ENCODE measurements at regions not wholly inside any gene's neighbourhood (a gene's known extent, or its start where the extent isn't known, plus 50 kb on each side); places are given as distances from the start of the nearest gene placed in this dataset.

DNA sequence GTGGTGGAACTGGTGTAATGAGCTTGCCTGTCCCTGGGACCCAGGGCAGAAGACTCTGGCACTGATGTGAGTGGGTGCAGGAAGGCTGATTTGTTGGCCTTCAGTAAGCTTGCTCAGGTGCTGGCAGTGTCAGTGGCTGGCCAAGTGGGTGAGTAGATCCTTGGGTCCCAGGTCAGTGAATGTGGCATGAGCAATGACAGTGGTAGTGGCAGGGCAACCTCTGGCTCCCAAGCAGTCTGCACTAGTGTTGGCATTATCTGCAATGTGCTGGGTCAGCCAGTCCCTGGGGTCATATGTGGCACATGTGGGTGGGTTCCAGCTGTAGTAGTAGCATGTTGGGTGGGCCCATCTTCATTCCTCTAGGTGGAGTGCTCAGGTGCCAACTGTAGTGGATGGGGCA is 640.9 kb upstream of the GRM3 start:
- TF ChIP-seq, protein P1, sequence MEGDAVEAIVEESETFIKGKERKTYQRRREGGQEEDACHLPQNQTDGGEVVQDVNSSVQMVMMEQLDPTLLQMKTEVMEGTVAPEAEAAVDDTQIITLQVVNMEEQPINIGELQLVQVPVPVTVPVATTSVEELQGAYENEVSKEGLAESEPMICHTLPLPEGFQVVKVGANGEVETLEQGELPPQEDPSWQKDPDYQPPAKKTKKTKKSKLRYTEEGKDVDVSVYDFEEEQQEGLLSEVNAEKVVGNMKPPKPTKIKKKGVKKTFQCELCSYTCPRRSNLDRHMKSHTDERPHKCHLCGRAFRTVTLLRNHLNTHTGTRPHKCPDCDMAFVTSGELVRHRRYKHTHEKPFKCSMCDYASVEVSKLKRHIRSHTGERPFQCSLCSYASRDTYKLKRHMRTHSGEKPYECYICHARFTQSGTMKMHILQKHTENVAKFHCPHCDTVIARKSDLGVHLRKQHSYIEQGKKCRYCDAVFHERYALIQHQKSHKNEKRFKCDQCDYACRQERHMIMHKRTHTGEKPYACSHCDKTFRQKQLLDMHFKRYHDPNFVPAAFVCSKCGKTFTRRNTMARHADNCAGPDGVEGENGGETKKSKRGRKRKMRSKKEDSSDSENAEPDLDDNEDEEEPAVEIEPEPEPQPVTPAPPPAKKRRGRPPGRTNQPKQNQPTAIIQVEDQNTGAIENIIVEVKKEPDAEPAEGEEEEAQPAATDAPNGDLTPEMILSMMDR (IDR thresholded peaks at IDR 0.05) = no peak
- ATAC-seq (ENCODE audit: low FRiP score) = no peak
- DNase-seq (ENCODE audit: low spot score) = no peak

DNA sequence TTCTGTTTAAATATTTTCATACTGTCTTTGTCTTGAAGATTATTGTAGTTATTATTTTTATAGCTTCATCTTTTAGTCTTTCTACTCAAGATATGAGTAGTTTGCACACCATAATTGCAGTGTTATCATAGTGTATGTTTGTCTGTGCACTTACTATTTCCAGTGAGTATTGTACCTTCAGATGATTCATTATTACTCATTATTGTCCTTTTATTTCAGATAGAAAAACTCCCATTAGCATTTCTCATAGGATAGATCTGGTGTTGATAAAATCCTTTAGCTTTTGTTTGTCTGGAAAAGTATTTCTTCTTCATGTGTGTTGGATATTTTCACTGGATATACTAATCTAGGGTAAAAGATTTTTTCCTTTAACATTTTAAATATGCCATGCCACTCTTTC is 646.2 kb upstream of the GRM3 start:
- DNase-seq (ENCODE audit: low spot score) (no peak), ATAC-seq (ENCODE audit: low FRiP score) (no peak)
- TF ChIP-seq, protein P1 (IDR thresholded peaks at IDR 0.05) = no peak

DNA sequence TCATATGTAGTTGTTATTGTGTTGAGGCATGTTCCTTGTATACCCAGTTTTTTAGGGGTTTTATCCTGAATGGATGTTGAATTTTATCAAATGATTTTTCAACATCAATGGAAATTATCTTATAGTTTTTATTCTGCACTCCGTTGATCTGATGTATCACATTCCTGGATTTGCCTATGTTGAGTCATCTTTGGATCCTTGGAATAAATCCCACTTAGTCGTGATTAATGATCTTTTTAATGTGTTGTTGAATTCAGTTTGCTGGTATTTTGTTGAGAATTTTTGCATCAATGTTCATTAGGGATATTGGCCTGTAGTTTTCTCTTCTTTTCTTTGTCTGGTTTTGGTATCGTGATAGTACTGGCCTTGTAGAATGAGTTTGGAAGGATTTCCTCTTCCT is 648.6 kb upstream of the GRM3 start:
- ATAC-seq (ENCODE audit: low FRiP score) = no peak
- DNase-seq (ENCODE audit: low spot score) = no peak
- TF ChIP-seq, protein P1 (IDR thresholded peaks at IDR 0.05) = no peak

DNA sequence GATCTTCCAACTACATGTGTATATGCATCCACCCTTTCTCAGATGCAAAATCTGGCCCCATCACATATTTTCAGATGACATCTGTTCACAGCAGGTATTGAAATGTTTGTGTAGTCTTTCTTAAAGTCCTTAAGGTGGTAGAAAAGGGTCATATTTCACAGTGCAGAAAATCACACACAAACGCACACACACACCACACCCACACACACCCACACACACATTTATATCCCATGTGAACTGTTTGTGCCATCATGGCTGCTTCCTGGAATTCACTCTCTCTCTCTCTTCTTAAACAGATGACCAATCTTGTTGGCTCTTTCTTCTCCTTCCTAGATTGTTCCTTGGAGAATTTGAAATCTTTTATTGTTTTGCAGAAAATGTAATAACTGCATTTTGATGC is 663.0 kb upstream of the GRM3 start:
- no peak for DNase-seq (ENCODE audit: low spot score)
- no peak for ATAC-seq (ENCODE audit: low FRiP score)
- TF ChIP-seq, protein P1 (IDR thresholded peaks at IDR 0.05) = no peak

DNA sequence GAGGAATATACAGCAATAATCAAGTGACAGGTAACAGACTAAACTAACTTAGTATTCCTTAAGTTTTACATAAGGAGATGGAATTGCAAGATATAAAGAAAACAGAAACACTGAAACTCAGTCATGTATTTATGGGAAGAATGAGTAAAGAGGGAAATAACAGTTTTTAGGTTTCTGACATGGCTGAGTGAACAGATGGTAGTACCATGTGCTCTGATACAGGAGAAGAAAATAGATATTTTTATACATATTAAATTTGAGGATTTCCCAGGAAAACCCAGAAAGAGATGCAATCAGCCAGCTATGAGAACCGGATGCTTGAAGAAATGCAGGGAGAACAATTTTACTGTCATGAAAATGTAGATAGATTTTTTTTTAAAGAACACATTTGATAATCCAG is 669.5 kb upstream of the GRM3 start:
- TF ChIP-seq, protein P1 (IDR thresholded peaks at IDR 0.05) = no peak
- DNase-seq (ENCODE audit: low spot score) (no peak), ATAC-seq (ENCODE audit: low FRiP score) (no peak)

DNA sequence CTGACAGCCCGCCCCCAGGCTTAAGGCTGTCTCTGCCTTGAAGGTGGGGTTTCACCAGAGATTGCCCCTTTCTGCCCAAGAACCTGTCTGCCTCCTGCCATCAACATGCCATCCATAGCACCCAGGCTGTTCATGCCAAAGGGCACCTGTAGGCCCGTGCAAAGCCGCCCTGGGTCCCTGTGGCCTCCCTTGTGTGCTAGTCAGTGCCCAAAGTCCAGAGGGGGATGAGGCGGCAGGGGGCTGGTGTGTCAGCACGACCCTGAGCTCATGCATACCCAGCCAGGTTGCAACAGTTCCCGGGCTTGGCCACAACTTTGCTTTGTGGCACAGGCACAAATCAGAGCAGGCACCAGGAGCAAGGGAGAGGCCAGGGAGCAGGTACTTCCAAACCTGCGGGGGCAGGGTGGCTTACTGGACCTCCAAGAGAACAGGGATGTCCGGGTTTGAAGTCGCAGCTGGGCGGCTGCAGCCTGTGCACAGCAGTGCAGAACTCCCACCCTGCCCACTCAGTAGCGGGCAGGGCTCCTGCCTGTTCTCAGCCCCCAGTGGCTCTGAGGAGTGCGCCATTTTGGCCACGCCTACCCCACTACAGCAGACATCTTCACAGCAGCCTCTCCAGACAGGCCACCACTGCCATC is 671.1 kb upstream of the GRM3 start:
- ATAC-seq (ENCODE audit: low FRiP score) (no peak), DNase-seq (ENCODE audit: low spot score) (no peak)

DNA sequence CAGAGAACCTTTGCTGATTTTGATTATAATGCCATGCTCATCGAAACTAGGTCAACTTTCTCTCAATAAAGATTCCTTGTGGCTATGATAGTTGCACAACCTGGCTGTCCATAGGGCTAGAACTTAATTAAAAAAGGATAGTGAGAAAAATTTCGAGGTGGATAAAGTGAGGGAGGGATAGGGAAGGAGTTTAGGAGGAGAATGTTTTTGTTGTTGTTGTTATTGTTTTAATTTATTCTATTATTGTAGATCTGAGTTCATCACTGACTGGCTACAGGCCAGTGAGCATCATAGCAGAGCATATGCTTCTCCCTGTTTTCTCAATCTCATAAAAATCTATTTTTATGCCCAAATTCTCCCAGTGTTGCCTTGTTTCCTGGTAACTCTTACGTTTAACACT is 688.7 kb upstream of the GRM3 start:
- no peak for ATAC-seq (ENCODE audit: low FRiP score)
- TF ChIP-seq, protein P1 (IDR thresholded peaks at IDR 0.05) = no peak

More for the DNA sequence above, 671.1 kb upstream of the GRM3 start:
- TF ChIP-seq, protein P1 (IDR thresholded peaks at IDR 0.05) = no peak

More for the DNA sequence above, 688.7 kb upstream of the GRM3 start:
- DNase-seq (ENCODE audit: low spot score) = no peak
